PC-9 (cell line): ENCODE measurements at regions not wholly inside any gene's neighbourhood (a gene's known extent, or its start where the extent isn't known, plus 50 kb on each side); places are given as distances from the start of the nearest gene placed in this dataset.
"Not testable (repeated sequence)": the region's sequence is repeated elsewhere in the genome, so short reads cannot be mapped to it uniquely, and the experiment has no call there.

Experiments used
- BruUV-seq: library from RNA; stranded (reverse); fragments of 400-500 nt; replicated peaks from 2 replicates; lab custom pipeline; 2021; lab: Mats Ljungman, UMichigan
- CTCF ChIA-PET: fragments of 300-600 bp; sonication (Branson Sonifier 250); formaldehyde crosslinking; loops from one replicate; lab custom pipeline; 2022; ENCODE audit warnings: antibody characterized with exemption; lab: Charles Lee
- POLR2A ChIA-PET: fragments of 300-600 bp; sonication (Branson Sonifier 250); formaldehyde crosslinking; loops from one replicate; lab custom pipeline; 2022; ENCODE audit warnings: antibody characterized with exemption; ENCODE audit not compliant: unreplicated experiment; lab: Charles Lee
- DNase-seq, 2 experiments: peaks; one replicate each; pipeline versions ENCODE4 v3.0.0 to v3.0.0-alpha.2; 2015 to 2022; ENCODE audit warnings: mixed read lengths in 1 of 2
- H2AFZ ChIP-seq: fragments of 200-600 bp; sonication (generic); 2 replicates; pipeline ENCODE4 v1.8.1; 2017; ENCODE audit warnings: antibody characterized with exemption
- H3F3A ChIP-seq: fragments of 200-600 bp; sonication (generic); 2 replicates; pipeline ENCODE4 v1.8.1; 2017; ENCODE audit warnings: antibody characterized with exemption, mild to moderate bottlenecking, low read depth; ENCODE audit not compliant: insufficient read depth
- H3K27ac ChIP-seq: fragments of 200-600 bp; sonication (generic); 2 replicates; pipeline ENCODE4 v1.6.1; 2016; ENCODE audit warnings: mixed run types
- H3K27me3 ChIP-seq: fragments of 200-600 bp; sonication (generic); 2 replicates; pipeline ENCODE4 v1.6.1; 2016; ENCODE audit warnings: low read depth, mixed run types; ENCODE audit not compliant: insufficient read depth
- H3K36me3 ChIP-seq: fragments of 200-600 bp; sonication (generic); 2 replicates; pipeline ENCODE4 v1.6.1; 2016; ENCODE audit warnings: low read depth, mixed run types
- H3K4me1 ChIP-seq: fragments of 200-600 bp; sonication (generic); replicated peaks from 2 replicates; pipeline ENCODE4 v1.6.1; 2016; ENCODE audit warnings: mixed run types; ENCODE audit not compliant: insufficient read depth
- H3K4me2 ChIP-seq: fragments of 200-600 bp; sonication (generic); 2 replicates; pipeline ENCODE4 v1.6.1; 2017; ENCODE audit warnings: mixed run types
- H3K4me3 ChIP-seq: fragments of 200-600 bp; sonication (generic); 2 replicates; pipeline ENCODE4 v1.6.1; 2016; ENCODE audit warnings: mixed run types
- H3K79me2 ChIP-seq: fragments of 200-600 bp; sonication (generic); 2 replicates; pipeline ENCODE4 v1.6.1; 2017; ENCODE audit warnings: low read depth, mixed run types
- H3K9me2 ChIP-seq: fragments of 200-600 bp; sonication (generic); 2 replicates; pipeline ENCODE4 v1.8.1; 2017; ENCODE audit warnings: mild to moderate bottlenecking; ENCODE audit not compliant: insufficient read depth
- H3K9me3 ChIP-seq: fragments of 200-600 bp; sonication (generic); 2 replicates; pipeline ENCODE4 v1.8.1; 2016; ENCODE audit warnings: low read depth; ENCODE audit not compliant: insufficient read depth
- H4K20me1 ChIP-seq: fragments of 200-600 bp; sonication (generic); 2 replicates; pipeline ENCODE4 v1.8.1; 2017; ENCODE audit not compliant: insufficient read depth
- EZH2 ChIP-seq: fragments of 200-600 bp; sonication (generic); IDR thresholded peaks from 2 replicates; pipeline ENCODE4 v1.8.0; 2017; ENCODE audit warnings: antibody characterized with exemption, low read depth
- intact Hi-C: fragments of 100-400 bp; cut with micrococcal nuclease; formaldehyde crosslinking; loops from one replicate; pipeline ENCODE4 v1.10.0; 2022; ENCODE audit not compliant: unreplicated experiment
- TF ChIP-seq, protein P1 (sequence below): fragments of 200-600 bp; sonication (generic); conservative IDR thresholded peaks from 2 replicates; pipeline ENCODE4 v1.6.1; 2017; ENCODE audit warnings: mixed run types, antibody characterized with exemption, mild to moderate bottlenecking, moderate library complexity

DNA sequence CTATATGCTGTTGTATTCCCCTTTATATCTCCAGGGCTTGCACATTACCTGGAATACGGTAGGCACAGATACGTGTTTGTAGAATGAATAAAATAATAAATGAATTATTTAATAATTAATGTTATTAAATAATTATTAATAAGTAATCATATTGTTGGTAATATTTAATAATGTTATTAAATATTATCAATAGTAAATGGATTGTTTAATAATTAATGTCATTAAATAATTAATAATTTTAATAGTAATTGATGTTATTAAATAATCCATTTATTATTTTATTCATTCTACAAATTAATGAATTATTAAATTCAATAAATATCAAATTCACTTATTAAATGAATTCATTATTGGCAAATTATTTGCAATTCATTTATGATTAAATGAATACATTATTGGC, 175.1 kb downstream of the MATN1 start:
- no peak for DNase-seq
- Histone ChIP-seq H3K36me3 (no peaks in the 10 kb centered on the region), H3K4me3 (no peak overlapping the region), H3K27me3 (no peaks in the 10 kb centered on the region), H3F3A (no peaks in the 10 kb centered on the region), H3K27ac (no peak overlapping the region), H2AFZ (no peak overlapping the region), H3K4me2 (no peak overlapping the region), H3K9me2 (no peaks in the 10 kb centered on the region), H3K9me3 (no peaks in the 10 kb centered on the region), H4K20me1 (no peaks in the 10 kb centered on the region), H3K79me2 (no peaks in the 10 kb centered on the region), H3K4me1 (no peaks in the 10 kb centered on the region)
- no TSS peak for BruUV-seq
- CTCF ChIA-PET: no interaction called here
- intact Hi-C loops: no loop called here
- TF ChIP-seq, protein P1, sequence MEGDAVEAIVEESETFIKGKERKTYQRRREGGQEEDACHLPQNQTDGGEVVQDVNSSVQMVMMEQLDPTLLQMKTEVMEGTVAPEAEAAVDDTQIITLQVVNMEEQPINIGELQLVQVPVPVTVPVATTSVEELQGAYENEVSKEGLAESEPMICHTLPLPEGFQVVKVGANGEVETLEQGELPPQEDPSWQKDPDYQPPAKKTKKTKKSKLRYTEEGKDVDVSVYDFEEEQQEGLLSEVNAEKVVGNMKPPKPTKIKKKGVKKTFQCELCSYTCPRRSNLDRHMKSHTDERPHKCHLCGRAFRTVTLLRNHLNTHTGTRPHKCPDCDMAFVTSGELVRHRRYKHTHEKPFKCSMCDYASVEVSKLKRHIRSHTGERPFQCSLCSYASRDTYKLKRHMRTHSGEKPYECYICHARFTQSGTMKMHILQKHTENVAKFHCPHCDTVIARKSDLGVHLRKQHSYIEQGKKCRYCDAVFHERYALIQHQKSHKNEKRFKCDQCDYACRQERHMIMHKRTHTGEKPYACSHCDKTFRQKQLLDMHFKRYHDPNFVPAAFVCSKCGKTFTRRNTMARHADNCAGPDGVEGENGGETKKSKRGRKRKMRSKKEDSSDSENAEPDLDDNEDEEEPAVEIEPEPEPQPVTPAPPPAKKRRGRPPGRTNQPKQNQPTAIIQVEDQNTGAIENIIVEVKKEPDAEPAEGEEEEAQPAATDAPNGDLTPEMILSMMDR: no peak
- TF ChIP-seq EZH2: no peak
- POLR2A ChIA-PET: no interaction called here

DNA sequence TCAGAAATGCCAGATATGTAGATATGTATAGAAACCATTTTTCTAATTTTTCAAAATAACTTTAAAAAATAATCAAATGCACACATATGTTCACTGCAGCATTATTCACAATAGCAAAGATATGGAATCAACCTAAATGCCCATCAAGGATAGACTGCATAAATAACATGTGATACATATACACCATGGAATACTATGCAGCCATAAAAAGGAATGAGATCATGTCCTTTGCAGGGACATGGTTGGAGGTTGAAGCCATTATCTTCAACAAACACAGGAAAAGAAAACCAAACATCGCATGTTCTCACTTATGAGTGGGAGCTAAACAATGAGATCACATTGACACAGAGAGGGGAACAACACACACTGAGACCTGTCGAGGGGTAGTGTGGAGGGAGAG, 176.1 kb downstream of the MATN1 start:
- H3K4me3 ChIP-seq, CTCF ChIA-PET, DNase-seq, POLR2A ChIA-PET, H3K27me3 ChIP-seq, H3F3A ChIP-seq, H2AFZ ChIP-seq, H3K27ac ChIP-seq, H3K36me3 ChIP-seq, BruUV-seq, H3K4me1 ChIP-seq, H3K9me3 ChIP-seq, H4K20me1 ChIP-seq, H3K79me2 ChIP-seq, intact Hi-C loops, H3K4me2 ChIP-seq, H3K9me2 ChIP-seq: not testable (repeated sequence)

DNA sequence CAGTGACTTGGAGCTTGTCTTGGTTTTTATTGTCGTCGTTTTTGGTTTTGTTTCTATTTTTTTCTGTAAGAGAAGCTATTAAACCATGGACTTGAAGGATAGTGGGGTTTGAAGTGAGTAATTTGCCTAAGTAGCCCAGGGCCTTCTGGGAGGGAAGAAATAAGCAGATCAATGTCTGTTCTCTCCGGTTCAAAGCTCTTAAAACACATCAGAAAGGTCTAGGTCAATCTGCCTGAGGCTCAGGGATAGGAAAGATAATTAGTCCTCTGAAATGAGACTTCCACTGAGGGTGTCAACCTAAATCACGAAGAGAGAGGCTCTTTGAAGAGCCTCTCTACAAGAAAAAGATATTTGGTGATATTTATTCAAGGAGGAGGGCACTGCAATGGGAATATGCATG, 178.0 kb downstream of the MATN1 start:
- TF ChIP-seq, protein P1: no peak
- no peak for TF ChIP-seq EZH2
- Histone ChIP-seq H4K20me1 (no peaks in the 10 kb centered on the region), H3K27me3 (no peaks in the 10 kb centered on the region), H3K9me3 (no peaks in the 10 kb centered on the region), H3K9me2 (no peaks in the 10 kb centered on the region), H3F3A (no peaks in the 10 kb centered on the region), H3K4me1 (no peaks in the 10 kb centered on the region), H3K4me3 (no peak overlapping the region), H3K79me2 (no peaks in the 10 kb centered on the region), H2AFZ (no peak overlapping the region), H3K36me3 (no peaks in the 10 kb centered on the region), H3K4me2 (no peak overlapping the region), H3K27ac (no peak overlapping the region)
- ChIA-PET POLR2A (no interaction called here), CTCF (no interaction called here)
- DNase-seq: no peak
- intact Hi-C loops: no loop called here
- no TSS peak for BruUV-seq

DNA sequence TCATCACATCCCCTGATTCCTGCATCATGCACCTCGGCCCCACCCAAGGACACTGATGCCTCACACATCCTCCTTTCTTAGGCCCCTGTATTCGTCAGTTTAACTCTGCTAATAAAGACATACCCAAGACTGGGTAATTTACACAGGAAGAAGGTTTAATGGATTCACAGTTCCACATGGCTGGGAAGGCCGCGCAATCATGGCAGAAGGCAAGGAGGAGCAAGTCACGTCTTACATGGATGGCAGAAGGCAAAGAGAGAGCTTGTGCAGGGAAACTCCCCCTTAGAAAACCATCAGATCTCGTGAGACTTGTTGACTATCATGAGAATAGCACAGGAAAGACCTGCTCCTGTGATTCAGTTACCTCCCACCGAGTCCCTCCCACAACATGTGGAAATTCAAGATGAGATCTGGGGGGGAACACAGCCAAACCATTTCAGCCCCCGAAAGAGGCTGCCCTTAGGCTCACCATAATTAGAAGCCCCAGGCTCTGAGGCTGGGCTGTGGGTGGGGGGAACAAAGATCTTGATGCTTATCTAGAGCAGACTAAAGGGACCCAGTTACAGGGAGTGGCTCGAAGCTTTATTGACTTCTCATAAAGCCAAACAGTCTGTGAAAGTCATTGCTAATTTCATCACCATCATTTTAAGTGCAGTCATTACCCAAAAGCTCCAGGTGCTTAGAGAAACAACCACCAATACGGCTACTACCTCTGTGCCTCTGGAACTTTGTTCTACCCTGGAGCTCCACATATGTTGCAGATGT, 181.5 kb downstream of the MATN1 start:
- no peaks in the 10 kb centered on the region for H3F3A ChIP-seq
- H3K4me2 ChIP-seq: no peak overlapping the region
- no peak for DNase-seq
- ChIA-PET CTCF (no interaction called here), POLR2A (interaction anchor here (0.7 kb wide), 1 partner anchor 140 kb away, joined by 3 read pairs; no protein-coding TSS in a partner anchor)
- BruUV-seq: no TSS peak
- no peak for TF ChIP-seq EZH2
- TF ChIP-seq, protein P1: no peak
- H3K27ac ChIP-seq: no peak overlapping the region
- no peaks in the 10 kb centered on the region for H3K27me3 ChIP-seq
- H3K36me3 ChIP-seq: no peaks in the 10 kb centered on the region
- no peaks in the 10 kb centered on the region for H3K4me1 ChIP-seq
- H3K9me2 ChIP-seq: no peaks in the 10 kb centered on the region
- no peak overlapping the region for H2AFZ ChIP-seq
- H3K4me3 ChIP-seq: no peak overlapping the region
- H4K20me1 ChIP-seq: no peaks in the 10 kb centered on the region
- intact Hi-C loops: no loop called here
- no peaks in the 10 kb centered on the region for H3K79me2 ChIP-seq
- H3K9me3 ChIP-seq: no peaks in the 10 kb centered on the region
